CD4-positive, alpha-beta memory T cell (primary cell): ENCODE measurements at regions not wholly inside any gene's neighbourhood (a gene's known extent, or its start where the extent isn't known, plus 50 kb on each side); places are given as distances from the start of the nearest gene placed in this dataset.
"Not testable (repeated sequence)": the region's sequence is repeated elsewhere in the genome, so short reads cannot be mapped to it uniquely, and the experiment has no call there.

Experiments
- CTCF ChIA-PET: fragments of 350-600 bp; sonication (Branson Sonifier 250); formaldehyde crosslinking; loops from one replicate; lab custom pipeline; 2021; ENCODE audit warnings: inconsistent platforms; ENCODE audit not compliant: partially characterized antibody; lab: Charles Lee
- POLR2A ChIA-PET: fragments of 350-600 bp; sonication (Branson Sonifier 250); formaldehyde crosslinking; loops from one replicate; lab custom pipeline; 2021; ENCODE audit not compliant: partially characterized antibody; lab: Charles Lee
- DNase-seq, 5 donors: peaks; one replicate each; pipeline versions ENCODE4 v3.0.0 to v3.0.0-alpha.2; 2020 to 2022; ENCODE audit warnings: mixed read lengths in 1 of 5
- H3K27ac ChIP-seq: one replicate; pipeline ENCODE4 v1.7.0; 2013; ENCODE audit warnings: low read depth, low read length
- H3K27me3 ChIP-seq: 2 replicates; pipeline ENCODE4 v1.7.0; 2013; ENCODE audit warnings: mild to moderate bottlenecking, low read length, moderate library complexity; ENCODE audit not compliant: insufficient read depth
- H3K36me3 ChIP-seq: 2 replicates; pipeline ENCODE4 v1.7.0; 2013; ENCODE audit warnings: mild to moderate bottlenecking, low read length, moderate library complexity; ENCODE audit not compliant: insufficient read depth
- H3K4me1 ChIP-seq: 2 replicates; pipeline ENCODE4 v1.7.0; 2013; ENCODE audit warnings: mild to moderate bottlenecking, low read length, moderate library complexity; ENCODE audit not compliant: insufficient read depth
- H3K4me3 ChIP-seq, 2 donors: one replicate each; pipeline ENCODE4 v1.7.0; 2013; ENCODE audit warnings: low read length in 2 of 2, mild to moderate bottlenecking in 1 of 2
- H3K9me3 ChIP-seq, 2 donors: one replicate each; pipeline ENCODE4 v1.7.0; 2013; ENCODE audit warnings: low read length in 2 of 2, control low read depth in 1 of 2; ENCODE audit not compliant: control insufficient read depth in 1 of 2
- H3K27ac Mint-ChIP-seq, 7 donors: one replicate each; pipeline ENCODE4 v1.8.0; 2020 to 2021; ENCODE audit warnings: mixed read lengths in 7 of 7, mild to moderate bottlenecking in 6 of 7, inconsistent platforms in 3 of 7, moderate library complexity in 3 of 7
- H3K27me3 Mint-ChIP-seq, 2 donors: one replicate each; pipeline ENCODE4 v1.8.0; 2020 to 2021; ENCODE audit warnings: mixed read lengths in 2 of 2
- H3K36me3 Mint-ChIP-seq, 2 donors: one replicate each; pipeline ENCODE4 v1.8.0; 2020 to 2021; ENCODE audit warnings: mixed read lengths in 2 of 2, inconsistent platforms in 1 of 2, mild to moderate bottlenecking in 1 of 2
- H3K4me1 Mint-ChIP-seq, 4 donors: one replicate each; pipeline ENCODE4 v1.8.0; 2020 to 2021; ENCODE audit warnings: mixed read lengths in 4 of 4, mild to moderate bottlenecking in 1 of 4
- H3K4me3 Mint-ChIP-seq, 8 donors: one replicate each; pipeline ENCODE4 v1.8.0; 2020 to 2021; ENCODE audit warnings: mixed read lengths in 8 of 8, mild to moderate bottlenecking in 7 of 8, moderate library complexity in 6 of 8, inconsistent platforms in 3 of 8
- H3K9me3 Mint-ChIP-seq, 8 donors: one replicate each; pipeline ENCODE4 v1.8.0; 2020 to 2021; ENCODE audit warnings: mixed read lengths in 8 of 8, mild to moderate bottlenecking in 5 of 8, inconsistent platforms in 3 of 8, moderate library complexity in 1 of 8
- intact Hi-C: fragments of 100-400 bp; cut with micrococcal nuclease; formaldehyde crosslinking; loops from one replicate; pipeline ENCODE4 v1.15.1; 2023

GRCh38 chr9:80970377-80970776 is 719.0 kb downstream of the TLE1 start:
- H3K27me3 Mint-ChIP-seq, CTCF ChIA-PET, POLR2A ChIA-PET, H3K9me3 ChIP-seq, H3K36me3 Mint-ChIP-seq, intact Hi-C loops, H3K36me3 ChIP-seq, H3K27ac ChIP-seq, H3K4me1 Mint-ChIP-seq, DNase-seq, H3K4me3 ChIP-seq, H3K4me1 ChIP-seq, H3K27ac Mint-ChIP-seq, H3K4me3 Mint-ChIP-seq, H3K27me3 ChIP-seq: not testable (repeated sequence)
- peaks cover 5 to 26% (median 19%) of the 10 kb centered on the region in 8 donors for H3K9me3 Mint-ChIP-seq

- DNase-seq, result no peak
- H3K4me1 Mint-ChIP-seq, result no peaks in the 10 kb centered on the region
- H3K27me3 Mint-ChIP-seq, result no peaks in the 10 kb centered on the region
- Histone ChIP-seq H3K27ac (no peak overlapping the region), H3K27me3 (no peaks in the 10 kb centered on the region), H3K4me3 (no peak overlapping the region), H3K9me3 (no peaks in the 10 kb centered on the region), H3K36me3 (no peaks in the 10 kb centered on the region), H3K4me1 (no peaks in the 10 kb centered on the region)
- ChIA-PET POLR2A (no interaction called here), CTCF (interaction anchor here (1.5 kb wide), 1 partner anchor 9 kb away, joined by 3 read pairs; no protein-coding TSS in a partner anchor)
- H3K4me3 Mint-ChIP-seq, result no peak overlapping the region
- intact Hi-C loops, result no loop called here
- H3K27ac Mint-ChIP-seq, result no peak overlapping the region
- H3K9me3 Mint-ChIP-seq, result peaks cover 0 to 18% (median 13%) of the 10 kb centered on the region in 8 donors
- H3K36me3 Mint-ChIP-seq, result no peaks in the 10 kb centered on the region
Measured at GRCh38 chr9:80968611-80969010, 720.7 kb downstream of the TLE1 start.

- ChIA-PET POLR2A (no interaction called here), CTCF (no interaction called here)
- H3K4me1 Mint-ChIP-seq, result no peaks in the 10 kb centered on the region
- H3K27me3 ChIP-seq, result no peaks in the 10 kb centered on the region
- no peaks in the 10 kb centered on the region for H3K36me3 Mint-ChIP-seq
- no peak for DNase-seq
- H3K4me3 Mint-ChIP-seq, result no peak overlapping the region
- no peak overlapping the region for H3K27ac Mint-ChIP-seq
- H3K27me3 Mint-ChIP-seq, result no peaks in the 10 kb centered on the region
- H3K4me1 ChIP-seq, result no peaks in the 10 kb centered on the region
- no peaks in the 10 kb centered on the region for H3K9me3 ChIP-seq
- peaks cover 0 to 18% (median 11%) of the 10 kb centered on the region in 8 donors for H3K9me3 Mint-ChIP-seq
- no peak overlapping the region for H3K4me3 ChIP-seq
- H3K36me3 ChIP-seq, result no peaks in the 10 kb centered on the region
- no peak overlapping the region for H3K27ac ChIP-seq
- intact Hi-C loops, result no loop called here
Measured at GRCh38 chr9:80964914-80965313, 724.4 kb downstream of the TLE1 start.

GRCh38 chr9:80964374-80964773 is 725.0 kb downstream of the TLE1 start:
- no peak overlapping the region for H3K27ac Mint-ChIP-seq
- intact Hi-C loops, result no loop called here

GRCh38 chr9:80957801-80958200 is 731.5 kb downstream of the TLE1 start:
- Mint-ChIP-seq H3K27me3 (no peaks in the 10 kb centered on the region), H3K27ac (no peak overlapping the region), H3K9me3 (peaks cover 0 to 13% (median 7%) of the 10 kb centered on the region in 8 donors), H3K4me1 (peaks cover 0 to 1% (median 0%) of the 10 kb centered on the region in 4 donors), H3K36me3 (no peaks in the 10 kb centered on the region), H3K4me3 (no peak overlapping the region)
- no peaks in the 10 kb centered on the region for H3K36me3 ChIP-seq
- POLR2A ChIA-PET, result no interaction called here
- no peaks in the 10 kb centered on the region for H3K4me1 ChIP-seq
- intact Hi-C loops, result no loop called here
- CTCF ChIA-PET, result no interaction called here
- no peak for DNase-seq
- H3K4me3 ChIP-seq, result no peak overlapping the region
- no peak overlapping the region for H3K27ac ChIP-seq
- peaks cover 0 to 3% of the 10 kb centered on the region in 2 donors for H3K9me3 ChIP-seq
- no peaks in the 10 kb centered on the region for H3K27me3 ChIP-seq

More at GRCh38 chr9:80964374-80964773, 725.0 kb downstream of the TLE1 start:
- Mint-ChIP-seq H3K9me3 (peaks cover 0 to 17% (median 9%) of the 10 kb centered on the region in 8 donors), H3K4me3 (no peak overlapping the region), H3K27me3 (no peaks in the 10 kb centered on the region), H3K36me3 (no peaks in the 10 kb centered on the region), H3K4me1 (no peaks in the 10 kb centered on the region)
- Histone ChIP-seq H3K36me3 (no peaks in the 10 kb centered on the region), H3K9me3 (no peaks in the 10 kb centered on the region), H3K4me1 (no peaks in the 10 kb centered on the region), H3K27ac (no peak overlapping the region), H3K27me3 (no peaks in the 10 kb centered on the region), H3K4me3 (no peak overlapping the region)
- ChIA-PET POLR2A (no interaction called here), CTCF (no interaction called here)
- no peak for DNase-seq

GRCh38 chr9:80954521-80954920 is 734.8 kb downstream of the TLE1 start:
- H3K4me3 ChIP-seq, result no peak overlapping the region
- H3K4me1 Mint-ChIP-seq, result peaks cover 0 to 1% (median 0%) of the 10 kb centered on the region in 4 donors
- H3K27me3 ChIP-seq, result no peaks in the 10 kb centered on the region
- no peaks in the 10 kb centered on the region for H3K27me3 Mint-ChIP-seq
- H3K4me1 ChIP-seq, result no peaks in the 10 kb centered on the region
- ChIA-PET POLR2A (no interaction called here), CTCF (interaction anchor here (0.7 kb wide), 1 partner anchor 1458 kb away, joined by 3 read pairs; no protein-coding TSS in a partner anchor)
- peaks cover 0 to 13% (median 6%) of the 10 kb centered on the region in 8 donors for H3K9me3 Mint-ChIP-seq
- no peak for DNase-seq
- H3K36me3 ChIP-seq, result no peaks in the 10 kb centered on the region
- no peak overlapping the region for H3K27ac ChIP-seq
- no peak overlapping the region for H3K4me3 Mint-ChIP-seq
- H3K9me3 ChIP-seq, result peaks cover 0 to 3% of the 10 kb centered on the region in 2 donors
- intact Hi-C loops, result no loop called here
- H3K36me3 Mint-ChIP-seq, result no peaks in the 10 kb centered on the region
- H3K27ac Mint-ChIP-seq, result no peak overlapping the region

GRCh38 chr9:80952363-80952922 is 736.9 kb downstream of the TLE1 start:
- no peak for DNase-seq
- intact Hi-C loops, result no loop called here
- Mint-ChIP-seq H3K36me3 (no peaks in the 10 kb centered on the region), H3K4me3 (no peak overlapping the region), H3K27ac (no peak overlapping the region), H3K27me3 (no peaks in the 10 kb centered on the region), H3K4me1 (peaks cover 0 to 1% (median 0%) of the 10 kb centered on the region in 4 donors), H3K9me3 (peaks cover 0 to 13% (median 5%) of the 10 kb centered on the region in 8 donors)
- no peak overlapping the region for H3K27ac ChIP-seq
- POLR2A ChIA-PET, result no interaction called here
- no peaks in the 10 kb centered on the region for H3K36me3 ChIP-seq
- H3K4me1 ChIP-seq, result no peaks in the 10 kb centered on the region
- peaks cover 0 to 3% of the 10 kb centered on the region in 2 donors for H3K9me3 ChIP-seq
- no peak overlapping the region for H3K4me3 ChIP-seq
- CTCF ChIA-PET, result no interaction called here
- H3K27me3 ChIP-seq, result no peaks in the 10 kb centered on the region
